ENCODE measurements at regions not wholly inside any gene's neighbourhood (a gene's known extent, or its start where the extent isn't known, plus 50 kb on each side); places are given as distances from the start of the nearest gene placed in this dataset.

- no peak overlapping the region for H3K27ac ChIP-seq (replicated peaks)
- no peak for DNase-seq
- H3K4me3 ChIP-seq, result no peak overlapping the region
- H3K36me3 ChIP-seq, result no peaks in the 10 kb centered on the region
- no peaks in the 10 kb centered on the region for H3K9me3 ChIP-seq (replicated peaks)
- no peaks in the 10 kb centered on the region for H3K4me1 ChIP-seq
- intact Hi-C loops (cut with micrococcal nuclease), result no loop called here
- peaks cover 10% of the 10 kb centered on the region for H3K27me3 ChIP-seq (ENCODE audit: low read depth)
- no peak for TF ChIP-seq CTCF (IDR thresholded peaks at IDR 0.05; ENCODE audit: borderline replicate concordance)
These were observed 199.5 kb upstream of the UGT8 start for GRCh38 chr4:114399105-114399504.

- Histone ChIP-seq H3K4me3 (no peak overlapping the region), H3K36me3 (no peaks in the 10 kb centered on the region), H3K27ac (replicated peaks) (no peak overlapping the region), H3K4me1 (no peaks in the 10 kb centered on the region), H3K9me3 (replicated peaks) (no peaks in the 10 kb centered on the region), H3K27me3 (ENCODE audit: low read depth) (peaks cover 10% of the 10 kb centered on the region)
- TF ChIP-seq CTCF (IDR thresholded peaks at IDR 0.05; ENCODE audit: borderline replicate concordance), result no peak
- intact Hi-C loops (cut with micrococcal nuclease), result no loop called here
- no peak for DNase-seq
These were observed 198.1 kb upstream of the UGT8 start for GRCh38 chr4:114400531-114400930.

GRCh38 chr4:114401483-114401882, 197.1 kb upstream of the UGT8 start:
- no peaks in the 10 kb centered on the region for H3K9me3 ChIP-seq (replicated peaks)
- no peaks in the 10 kb centered on the region for H3K4me1 ChIP-seq
- intact Hi-C loops (cut with micrococcal nuclease), result no loop called here
- H3K27ac ChIP-seq (replicated peaks), result no peak overlapping the region
- TF ChIP-seq CTCF (IDR thresholded peaks at IDR 0.05; ENCODE audit: borderline replicate concordance), result no peak
- no peak for DNase-seq
- no peaks in the 10 kb centered on the region for H3K36me3 ChIP-seq
- H3K27me3 ChIP-seq (ENCODE audit: low read depth), result peaks cover 10% of the 10 kb centered on the region
- H3K4me3 ChIP-seq, result no peak overlapping the region

GRCh38 chr4:114417214-114417613, 181.4 kb upstream of the UGT8 start:
- Histone ChIP-seq H3K27me3 (ENCODE audit: low read depth) (no peaks in the 10 kb centered on the region), H3K27ac (replicated peaks) (no peak overlapping the region), H3K4me3 (no peak overlapping the region), H3K4me1 (no peaks in the 10 kb centered on the region), H3K9me3 (replicated peaks) (no peaks in the 10 kb centered on the region), H3K36me3 (no peaks in the 10 kb centered on the region)
- TF ChIP-seq CTCF (IDR thresholded peaks at IDR 0.05; ENCODE audit: borderline replicate concordance), result no peak
- DNase-seq, result no peak
- intact Hi-C loops (cut with micrococcal nuclease), result no loop called here

- no peaks in the 10 kb centered on the region for H3K36me3 ChIP-seq
- no peaks in the 10 kb centered on the region for H3K27me3 ChIP-seq (ENCODE audit: low read depth)
- no peak overlapping the region for H3K27ac ChIP-seq (replicated peaks)
- intact Hi-C loops (cut with micrococcal nuclease), result no loop called here
- no peak for TF ChIP-seq CTCF (IDR thresholded peaks at IDR 0.05; ENCODE audit: borderline replicate concordance)
- no peak for DNase-seq
- H3K4me1 ChIP-seq, result no peaks in the 10 kb centered on the region
- no peaks in the 10 kb centered on the region for H3K9me3 ChIP-seq (replicated peaks)
- no peak overlapping the region for H3K4me3 ChIP-seq
These were observed 178.5 kb upstream of the UGT8 start for GRCh38 chr4:114420069-114420468.

- Histone ChIP-seq H3K9me3 (replicated peaks) (peaks cover 19% of the 10 kb centered on the region), H3K4me3 (no peak overlapping the region), H3K36me3 (no peaks in the 10 kb centered on the region), H3K27ac (replicated peaks) (no peak overlapping the region), H3K4me1 (no peaks in the 10 kb centered on the region), H3K27me3 (ENCODE audit: low read depth) (no peaks in the 10 kb centered on the region)
- TF ChIP-seq CTCF (IDR thresholded peaks at IDR 0.05; ENCODE audit: borderline replicate concordance), result no peak
- DNase-seq, result no peak
- intact Hi-C loops (cut with micrococcal nuclease), result no loop called here
These were observed 175.0 kb upstream of the UGT8 start for GRCh38 chr4:114423582-114423981.
